Neural cell (in vitro differentiated cells): ENCODE measurements at regions not wholly inside any gene's neighbourhood (a gene's known extent, or its start where the extent isn't known, plus 50 kb on each side); places are given as distances from the start of the nearest gene placed in this dataset.

ENCODE experiments used
- CTCF ChIP-seq: fragments of 450-650 bp; IDR thresholded peaks from 2 replicates; pipeline ENCODE4 v1.5.1; 2014; ENCODE audit warnings: antibody characterized with exemption, mild to moderate bottlenecking, moderate library complexity; ENCODE audit not compliant: poor library complexity, severe bottlenecking
- MXI1 ChIP-seq: fragments of 450-650 bp; conservative IDR thresholded peaks from 2 replicates; pipeline ENCODE4 v1.6.1; 2014; ENCODE audit warnings: antibody characterized with exemption, mild to moderate bottlenecking; ENCODE audit not compliant: poor library complexity, severe bottlenecking

GRCh38 chr5:57575839-57576238 lies 93.2 kb upstream of the ACTBL2 start:
- TF ChIP-seq MXI1, result no peak
- no peak for TF ChIP-seq CTCF
